Testis (tissue), 2 donors: ENCODE measurements at regions not wholly inside any gene's neighbourhood (a gene's known extent, or its start where the extent isn't known, plus 50 kb on each side); places are given as distances from the start of the nearest gene placed in this dataset.
"Not testable (repeated sequence)": the region's sequence is repeated elsewhere in the genome, so short reads cannot be mapped to it uniquely, and the experiment has no call there.

Experiments used
- DNase-seq: peaks from one replicate; pipeline ENCODE4 v3.0.0-alpha.2; 2019
- H3K27ac ChIP-seq, 2 donors: fragments of 200-600 bp; sonication (generic); one replicate each; pipeline ENCODE4 v1.5.1; 2019
- H3K27me3 ChIP-seq: fragments of 200-600 bp; sonication (generic); one replicate; pipeline ENCODE4 v1.5.1; 2019
- H3K36me3 ChIP-seq: fragments of 200-600 bp; sonication (generic); one replicate; pipeline ENCODE4 v1.5.1; 2017; ENCODE audit warnings: low read depth; ENCODE audit errors: missing control alignments
- H3K4me1 ChIP-seq: fragments of 200-600 bp; sonication (generic); one replicate; pipeline ENCODE4 v1.5.1; 2019
- H3K4me3 ChIP-seq, 2 donors: fragments of 200-600 bp; sonication (generic); one replicate each; pipeline ENCODE4 v1.5.1; 2017 to 2019
- H3K9me3 ChIP-seq: fragments of 200-600 bp; sonication (generic); one replicate; pipeline ENCODE4 v1.5.1; 2017
- CTCF ChIP-seq, 3 experiments: fragments of 450-650 bp in 2 of 3; fragments of 200-600 bp in 1 of 3; sonication (generic) in 1 of 3; IDR thresholded peaks; one replicate each; pipeline ENCODE4 v1.5.1; 2016 to 2019; ENCODE audit warnings: antibody characterized with exemption in 3 of 3, mild to moderate bottlenecking in 2 of 3, moderate library complexity in 1 of 3
- POLR2A ChIP-seq: fragments of 450-650 bp; IDR thresholded peaks from one replicate; pipeline ENCODE4 v1.6.1; 2017; ENCODE audit warnings: antibody characterized with exemption, mild to moderate bottlenecking, moderate library complexity
- WGBS, 2 donors: methylation state at CpG; one replicate each; pipeline ENCODE4 v1.1.5; 2018; 5-methylcytosine and 5-hydroxymethylcytosine counted together
- intact Hi-C: fragments of 100-400 bp; cut with DNase I; formaldehyde crosslinking; loops from one replicate; pipeline ENCODE4 v1.15.1; 2023; ENCODE audit warnings: low total_unique reads

- no peak for TF ChIP-seq POLR2A
- no peak for TF ChIP-seq CTCF (IDR thresholded peaks at IDR 0.05)
- Histone ChIP-seq H3K27ac (no peak overlapping the region), H3K27me3 (no peaks in the 10 kb centered on the region), H3K4me3 (no peak overlapping the region), H3K4me1 (no peaks in the 10 kb centered on the region), H3K9me3 (no peaks in the 10 kb centered on the region), H3K36me3 (no peaks in the 10 kb centered on the region)
- no peak for DNase-seq
- WGBS, 2 donors: 72% methylated on average over 5 of the region's 6 CpGs; no CpG with 5 or more reads in 1 of the 2 donors
- intact Hi-C loops: no loop called here
These were observed 1541.6 kb downstream of the TSPY10 start for GRCh38 chrY:11069271-11069670.

GRCh38 chrY:11070250-11071113 is 1542.8 kb downstream of the TSPY10 start:
- H3K4me3 ChIP-seq: no peak overlapping the region
- TF ChIP-seq POLR2A (no peak), CTCF (IDR thresholded peaks at IDR 0.05) (no peak)
- 54 to 73% methylated on average over 13 to 15 of the region's 17 CpGs for WGBS, 2 donors
- no peaks in the 10 kb centered on the region for H3K36me3 ChIP-seq
- no peaks in the 10 kb centered on the region for H3K27me3 ChIP-seq
- H3K9me3 ChIP-seq: no peaks in the 10 kb centered on the region
- DNase-seq: no peak
- H3K4me1 ChIP-seq: no peaks in the 10 kb centered on the region
- intact Hi-C loops: no loop called here
- no peak overlapping the region for H3K27ac ChIP-seq

GRCh38 chrY:11085801-11086200 is 1558.1 kb downstream of the TSPY10 start:
- DNase-seq, H3K4me1 ChIP-seq, H3K36me3 ChIP-seq, intact Hi-C loops, H3K9me3 ChIP-seq, H3K4me3 ChIP-seq, H3K27me3 ChIP-seq, H3K27ac ChIP-seq: not testable (repeated sequence)
- 25 to 39% methylated on average over 3 of the region's 3 CpGs for WGBS, 2 donors

- H3K36me3 ChIP-seq, H3K27ac ChIP-seq, H3K9me3 ChIP-seq, H3K4me1 ChIP-seq, intact Hi-C loops, DNase-seq, H3K4me3 ChIP-seq, H3K27me3 ChIP-seq: not testable (repeated sequence)
- 53% methylated on average over 19 of the region's 20 CpGs; no CpG with 5 or more reads in 1 of the 2 donors for WGBS, 2 donors
These were observed 1569.8 kb downstream of the TSPY10 start for GRCh38 chrY:11097498-11097897.

- WGBS, 2 donors: 59 to 65% methylated on average over 19 to 21 of the region's 21 CpGs
- H3K36me3 ChIP-seq, H3K27me3 ChIP-seq, H3K4me3 ChIP-seq, H3K4me1 ChIP-seq, H3K27ac ChIP-seq, intact Hi-C loops, DNase-seq, H3K9me3 ChIP-seq: not testable (repeated sequence)
These were observed 1570.7 kb downstream of the TSPY10 start for GRCh38 chrY:11098419-11098818.

GRCh38 chrY:11099004-11099403 is 1571.3 kb downstream of the TSPY10 start:
- 47% methylated on average over 16 of the region's 16 CpGs; no CpG with 5 or more reads in 1 of the 2 donors for WGBS, 2 donors
- intact Hi-C loops: no loop called here
- no peaks in the 10 kb centered on the region for H3K36me3 ChIP-seq
- H3K9me3 ChIP-seq: no peaks in the 10 kb centered on the region
- no peak for TF ChIP-seq POLR2A
- TF ChIP-seq CTCF (IDR thresholded peaks at IDR 0.05): no peak
- no peak overlapping the region for H3K4me3 ChIP-seq
- DNase-seq: no peak
- no peaks in the 10 kb centered on the region for H3K27me3 ChIP-seq
- H3K4me1 ChIP-seq: no peaks in the 10 kb centered on the region
- no peak overlapping the region for H3K27ac ChIP-seq

GRCh38 chrY:11100472-11100871 is 1572.8 kb downstream of the TSPY10 start:
- H3K4me1 ChIP-seq, H3K9me3 ChIP-seq, H3K27ac ChIP-seq, H3K36me3 ChIP-seq, intact Hi-C loops, DNase-seq, H3K27me3 ChIP-seq, H3K4me3 ChIP-seq: not testable (repeated sequence)
- WGBS, 2 donors: 26 to 50% methylated on average over 11 to 18 of the region's 19 CpGs

- 39 to 51% methylated on average over 14 to 21 of the region's 26 CpGs for WGBS, 2 donors
- intact Hi-C loops: not testable (repeated sequence)
These were observed 1575.3 kb downstream of the TSPY10 start for GRCh38 chrY:11102987-11103386.

GRCh38 chrY:11107127-11107918 is 1579.6 kb downstream of the TSPY10 start:
- H3K4me3 ChIP-seq, intact Hi-C loops, H3K4me1 ChIP-seq, H3K27ac ChIP-seq, H3K27me3 ChIP-seq, DNase-seq, H3K9me3 ChIP-seq, H3K36me3 ChIP-seq: not testable (repeated sequence)
- 50 to 53% methylated on average over 26 to 41 of the region's 44 CpGs for WGBS, 2 donors

More at GRCh38 chrY:11102987-11103386, 1575.3 kb downstream of the TSPY10 start:
- H3K4me1 ChIP-seq, H3K27ac ChIP-seq, H3K27me3 ChIP-seq, H3K9me3 ChIP-seq, H3K4me3 ChIP-seq, DNase-seq, H3K36me3 ChIP-seq: not testable (repeated sequence)
